H9 (cell line): ENCODE measurements at regions not wholly inside any gene's neighbourhood (a gene's known extent, or its start where the extent isn't known, plus 50 kb on each side); places are given as distances from the start of the nearest gene placed in this dataset.

Source experiments
- DNase-seq: peaks from one replicate; pipeline ENCODE4 v3.0.0-alpha.2; 2017
- H2AFZ ChIP-seq: one replicate; pipeline ENCODE4 v1.6.1; 2013; ENCODE audit warnings: mild to moderate bottlenecking, low read length, control low read depth, moderate library complexity
- H2AK5ac ChIP-seq: 2 replicates; pipeline ENCODE4 v1.6.1; 2013; ENCODE audit warnings: low read length, control low read depth, mixed read lengths; ENCODE audit not compliant: insufficient read length
- H2BK120ac ChIP-seq: one replicate; pipeline ENCODE4 v1.6.1; 2013; ENCODE audit warnings: low read depth, mild to moderate bottlenecking, low read length, control low read depth, inconsistent platforms; ENCODE audit not compliant: poor library complexity, severe bottlenecking
- H2BK12ac ChIP-seq: 2 replicates; pipeline ENCODE4 v1.6.1; 2013; ENCODE audit warnings: low read length, control low read depth, mixed read lengths, low read depth; ENCODE audit not compliant: insufficient read length
- H2BK15ac ChIP-seq: 2 replicates; pipeline ENCODE4 v1.6.1; 2013; ENCODE audit warnings: low read depth, low read length, control low read depth
- H2BK20ac ChIP-seq: one replicate; pipeline ENCODE4 v1.6.1; 2013; ENCODE audit warnings: low read depth, mild to moderate bottlenecking, low read length, control low read depth, inconsistent platforms; ENCODE audit not compliant: poor library complexity, severe bottlenecking
- H2BK5ac ChIP-seq: 2 replicates; pipeline ENCODE4 v1.6.1; 2013; ENCODE audit warnings: low read length, control low read depth, mixed read lengths; ENCODE audit not compliant: insufficient read length
- H3K14ac ChIP-seq: 2 replicates; pipeline ENCODE4 v1.6.1; 2013; ENCODE audit warnings: low read length, control low read depth; ENCODE audit not compliant: insufficient read depth
- H3K18ac ChIP-seq: 2 replicates; pipeline ENCODE4 v1.6.1; 2013; ENCODE audit warnings: low read depth, mild to moderate bottlenecking, mixed read lengths, low read length, control low read depth; ENCODE audit not compliant: insufficient read length
- H3K23ac ChIP-seq: 2 replicates; pipeline ENCODE4 v1.6.1; 2013; ENCODE audit warnings: low read length, control low read depth, mixed read lengths, low read depth; ENCODE audit not compliant: insufficient read length
- H3K23me2 ChIP-seq: 2 replicates; pipeline ENCODE4 v1.6.1; 2013; ENCODE audit warnings: low read depth, mild to moderate bottlenecking, mixed read lengths, low read length, control low read depth; ENCODE audit not compliant: insufficient read length, poor library complexity, severe bottlenecking
- H3K27ac ChIP-seq: 2 replicates; pipeline ENCODE4 v1.5.1; 2013; ENCODE audit warnings: low read length, control low read depth, mixed read lengths, low read depth; ENCODE audit not compliant: insufficient read length
- H3K27me3 ChIP-seq: 2 replicates; pipeline ENCODE4 v1.6.1; 2013; ENCODE audit warnings: low read length, control low read depth, inconsistent platforms; ENCODE audit not compliant: insufficient read depth
- H3K4ac ChIP-seq: 2 replicates; pipeline ENCODE4 v1.6.1; 2013; ENCODE audit warnings: low read depth, mild to moderate bottlenecking, control low read depth, inconsistent platforms, low read length, moderate library complexity
- H3K4me1 ChIP-seq: 2 replicates; pipeline ENCODE4 v1.6.1; 2013; ENCODE audit warnings: low read length, control low read depth, inconsistent platforms; ENCODE audit not compliant: insufficient read depth
- H3K4me2 ChIP-seq: 2 replicates; pipeline ENCODE4 v1.6.1; 2013; ENCODE audit warnings: low read length, control low read depth, mixed read lengths; ENCODE audit not compliant: insufficient read length, insufficient read depth
- H3K56ac ChIP-seq: 2 replicates; pipeline ENCODE4 v1.6.1; 2013; ENCODE audit warnings: low read depth, mild to moderate bottlenecking, mixed read lengths, low read length, control low read depth; ENCODE audit not compliant: insufficient read length
- H3K79me1 ChIP-seq: 2 replicates; pipeline ENCODE4 v1.6.1; 2013; ENCODE audit warnings: low read depth, mild to moderate bottlenecking, moderate library complexity, low read length, control low read depth, inconsistent platforms; ENCODE audit not compliant: insufficient read depth, poor library complexity, severe bottlenecking
- H3K79me2 ChIP-seq: 2 replicates; pipeline ENCODE4 v1.6.1; 2013; ENCODE audit warnings: low read length, control low read depth, inconsistent platforms; ENCODE audit not compliant: insufficient read depth
- H3K9ac ChIP-seq: 2 replicates; pipeline ENCODE4 v1.6.1; 2013; ENCODE audit warnings: low read length, control low read depth, mixed read lengths; ENCODE audit not compliant: insufficient read length; ENCODE audit errors: extremely low read depth
- H3K9me3 ChIP-seq: one replicate; pipeline ENCODE4 v1.6.1; 2013; ENCODE audit warnings: low read depth, low read length, inconsistent platforms; ENCODE audit not compliant: control insufficient read depth
- H3T11ph ChIP-seq: one replicate; pipeline ENCODE4 v1.6.1; 2013; ENCODE audit warnings: mild to moderate bottlenecking, low read length, control low read depth, inconsistent platforms
- H4K20me1 ChIP-seq: one replicate; pipeline ENCODE4 v1.6.1; 2013; ENCODE audit not compliant: control insufficient read depth, insufficient read length, insufficient read depth
- H4K5ac ChIP-seq: 2 replicates; pipeline ENCODE4 v1.6.1; 2013; ENCODE audit warnings: low read depth, mild to moderate bottlenecking, mixed read lengths, low read length, control low read depth; ENCODE audit not compliant: insufficient read length
- H4K8ac ChIP-seq: replicated peaks from 2 replicates; pipeline ENCODE4 v1.6.1; 2013; ENCODE audit warnings: low read length, control low read depth, mixed read lengths, low read depth; ENCODE audit not compliant: insufficient read length
- H4K91ac ChIP-seq: 2 replicates; pipeline ENCODE4 v1.6.1; 2013; ENCODE audit warnings: low read depth, mild to moderate bottlenecking, moderate library complexity, mixed read lengths, low read length, control low read depth; ENCODE audit not compliant: insufficient read length
- H3K27ac Mint-ChIP-seq, 3 experiments: 2 replicates in 2 of 3; 3 replicates in 1 of 3; pipeline ENCODE4 v1.8.0; 2020 to 2021; ENCODE audit warnings: mixed read lengths in 3 of 3, mild to moderate bottlenecking in 1 of 3, moderate library complexity in 1 of 3
- H3K27me3 Mint-ChIP-seq: 2 replicates; pipeline ENCODE4 v1.8.0; 2021; ENCODE audit warnings: low read depth, mild to moderate bottlenecking, moderate library complexity, mixed read lengths
- H3K36me3 Mint-ChIP-seq, 3 experiments: 2 replicates in 2 of 3; 3 replicates in 1 of 3; pipeline ENCODE4 v1.8.0; 2020 to 2021; ENCODE audit warnings: low read depth in 3 of 3, mixed read lengths in 3 of 3; ENCODE audit not compliant: insufficient read depth in 1 of 3
- H3K4me1 Mint-ChIP-seq, 2 experiments: 2 replicates each; pipeline ENCODE4 v1.8.0; 2020; ENCODE audit warnings: mixed read lengths in 2 of 2
- H3K4me3 Mint-ChIP-seq, 2 experiments: 2 replicates in 1 of 2; 3 replicates in 1 of 2; pipeline ENCODE4 v1.8.0; 2020 to 2021; ENCODE audit warnings: mild to moderate bottlenecking in 2 of 2, mixed read lengths in 2 of 2, moderate library complexity in 1 of 2
- H3K9me3 Mint-ChIP-seq, 2 experiments: 2 replicates in 1 of 2; 3 replicates in 1 of 2; pipeline ENCODE4 v1.8.0; 2020; ENCODE audit warnings: mild to moderate bottlenecking in 2 of 2, mixed read lengths in 2 of 2, moderate library complexity in 1 of 2
- WGBS: extraction: QIAGEN DNeasy Blood & Tissue Kit; methylation state at CpG from one replicate; pipeline ENCODE4 v1.1.7; 2013; ENCODE audit warnings: missing lambda C conversion rate, low lambda C conversion rate, mixed read lengths; ENCODE audit not compliant: insufficient read length; ENCODE audit errors: extremely low coverage; 5-methylcytosine and 5-hydroxymethylcytosine counted together
- TF ChIP-seq, protein P1 (sequence below): fragments of 200-600 bp; sonication (generic); conservative IDR thresholded peaks from 3 replicates; pipeline ENCODE4 v1.8.0; 2021; ENCODE audit warnings: antibody characterized with exemption, mild to moderate bottlenecking

DNA sequence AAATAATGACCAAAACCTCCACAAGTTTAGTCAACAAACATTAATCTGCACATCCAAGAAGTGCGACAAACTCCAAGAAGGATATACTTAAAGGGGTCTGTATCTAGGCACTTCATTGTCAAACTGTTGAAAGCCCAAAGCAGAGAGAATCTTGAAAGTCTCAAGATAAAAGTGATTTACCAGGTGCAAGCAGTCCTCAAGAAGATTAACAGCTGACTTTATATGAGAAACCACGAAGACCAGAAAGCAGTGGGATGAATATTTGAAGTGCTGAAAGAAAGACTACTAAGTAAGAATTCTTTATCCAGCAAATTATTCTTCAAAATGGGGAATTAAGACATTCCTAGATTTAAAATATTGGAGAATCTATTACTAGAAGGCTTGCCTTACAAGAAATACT, 58.4 kb upstream of the BLCAP start:
- no peak overlapping the region for H2AFZ ChIP-seq
- H4K91ac ChIP-seq = no peak overlapping the region
- no peak overlapping the region for H2BK15ac ChIP-seq
- no peak overlapping the region for H4K8ac ChIP-seq
- no peak overlapping the region for H2BK12ac ChIP-seq
- no peak overlapping the region for H3K14ac ChIP-seq
- H2BK120ac ChIP-seq = no peak overlapping the region
- no peak overlapping the region for H3K9ac ChIP-seq
- no peaks in the 10 kb centered on the region; the same call in 1 of the 2 replicates for H3K4me1 ChIP-seq
- H3K79me2 ChIP-seq = no peaks in the 10 kb centered on the region
- WGBS = no CpG with 5 or more reads among the region's 2 CpGs
- Mint-ChIP-seq H3K4me1 (0 out of 4 replicates have a peak, but pooled peaks cover 3 to 9% of the 10 kb centered on the region in 2 experiments), H3K9me3 (0 out of 5 replicates have a peak, but pooled peaks cover 0 to 2% of the 10 kb centered on the region in 2 experiments), H3K27me3 (no peaks in the 10 kb centered on the region; the same call in 1 of the 2 replicates), H3K36me3 (no peaks in the 10 kb centered on the region), H3K27ac (no peak overlapping the region), H3K4me3 (no peak overlapping the region)
- no peak overlapping the region for H2BK5ac ChIP-seq
- no peaks in the 10 kb centered on the region for H4K20me1 ChIP-seq
- H3K79me1 ChIP-seq = no peaks in the 10 kb centered on the region
- H2AK5ac ChIP-seq = no peak overlapping the region
- H3K9me3 ChIP-seq = no peaks in the 10 kb centered on the region
- no peak overlapping the region for H3K27ac ChIP-seq
- H2BK20ac ChIP-seq = no peak overlapping the region
- H3K23me2 ChIP-seq = peaks cover 3% of the 10 kb centered on the region
- H3K56ac ChIP-seq = no peak overlapping the region
- no peak overlapping the region for H4K5ac ChIP-seq
- no peaks in the 10 kb centered on the region for H3K27me3 ChIP-seq
- no peak overlapping the region for H3K4ac ChIP-seq
- H3K23ac ChIP-seq = no peak overlapping the region
- no peak overlapping the region for H3K18ac ChIP-seq
- H3K4me2 ChIP-seq = no peak overlapping the region
- no peak for DNase-seq
- H3T11ph ChIP-seq = no peak overlapping the region
- TF ChIP-seq, protein P1, sequence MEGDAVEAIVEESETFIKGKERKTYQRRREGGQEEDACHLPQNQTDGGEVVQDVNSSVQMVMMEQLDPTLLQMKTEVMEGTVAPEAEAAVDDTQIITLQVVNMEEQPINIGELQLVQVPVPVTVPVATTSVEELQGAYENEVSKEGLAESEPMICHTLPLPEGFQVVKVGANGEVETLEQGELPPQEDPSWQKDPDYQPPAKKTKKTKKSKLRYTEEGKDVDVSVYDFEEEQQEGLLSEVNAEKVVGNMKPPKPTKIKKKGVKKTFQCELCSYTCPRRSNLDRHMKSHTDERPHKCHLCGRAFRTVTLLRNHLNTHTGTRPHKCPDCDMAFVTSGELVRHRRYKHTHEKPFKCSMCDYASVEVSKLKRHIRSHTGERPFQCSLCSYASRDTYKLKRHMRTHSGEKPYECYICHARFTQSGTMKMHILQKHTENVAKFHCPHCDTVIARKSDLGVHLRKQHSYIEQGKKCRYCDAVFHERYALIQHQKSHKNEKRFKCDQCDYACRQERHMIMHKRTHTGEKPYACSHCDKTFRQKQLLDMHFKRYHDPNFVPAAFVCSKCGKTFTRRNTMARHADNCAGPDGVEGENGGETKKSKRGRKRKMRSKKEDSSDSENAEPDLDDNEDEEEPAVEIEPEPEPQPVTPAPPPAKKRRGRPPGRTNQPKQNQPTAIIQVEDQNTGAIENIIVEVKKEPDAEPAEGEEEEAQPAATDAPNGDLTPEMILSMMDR = no peak
